ENCODE measurements at regions not wholly inside any gene's neighbourhood (a gene's known extent, or its start where the extent isn't known, plus 50 kb on each side); places are given as distances from the start of the nearest gene placed in this dataset.
"Not testable (repeated sequence)": the region's sequence is repeated elsewhere in the genome, so short reads cannot be mapped to it uniquely, and the experiment has no call there.

DNA sequence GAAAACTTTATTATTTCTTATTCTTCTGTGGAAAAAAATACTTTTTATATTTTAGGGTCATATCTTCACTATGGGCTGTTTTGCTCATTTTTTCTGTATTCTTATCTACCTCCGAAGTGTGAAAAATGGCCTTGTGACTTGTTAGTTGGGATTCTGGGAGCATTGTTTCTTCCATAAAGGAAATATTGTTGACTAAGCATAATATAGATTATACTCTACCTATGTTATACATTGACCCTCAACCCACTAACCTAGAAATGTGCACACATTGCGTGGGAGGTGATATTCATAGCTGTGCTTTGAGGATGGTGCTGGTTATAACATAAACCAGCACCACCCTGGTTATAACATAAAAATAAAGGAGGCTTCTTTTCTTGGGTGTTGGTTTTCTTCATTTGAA, 259.2 kb upstream of the AADAT start:
- no peak overlapping the region for H3K4me3 Mint-ChIP-seq
- intact Hi-C loops (cut with micrococcal nuclease), result no loop called here

GRCh38 chr4:170347191-170347590, 257.4 kb upstream of the AADAT start:
- H3K36me3 Mint-ChIP-seq, POLR2A ChIA-PET: not testable (repeated sequence)

More for the DNA sequence above, 259.2 kb upstream of the AADAT start:
- Mint-ChIP-seq H3K4me1 (no peaks in the 10 kb centered on the region), H3K36me3 (no peaks in the 10 kb centered on the region), H3K9me3 (peaks cover 0 to 10% (median 3%) of the 10 kb centered on the region in 11 donors), H3K27ac (no peak overlapping the region), H3K27me3 (peaks cover 0 to 3% (median 0%) of the 10 kb centered on the region in 5 donors)
- ChIA-PET POLR2A (no interaction called here), CTCF (no interaction called here)
- DNase-seq (no peak), ATAC-seq (no peak)
- no peak overlapping the region for H3K4me3 ChIP-seq (ENCODE audit: low read length)
- H3K4me1 ChIP-seq (ENCODE audit: control insufficient read depth in 2 of 2, insufficient read depth in 2 of 2, low read length in 2 of 2), result no peaks in the 10 kb centered on the region
- no peak overlapping the region for H3K27ac ChIP-seq (ENCODE audit: low read depth, low read length)
- H3K36me3 ChIP-seq (ENCODE audit: control insufficient read depth in 2 of 3, insufficient read depth in 3 of 3, low read length in 3 of 3), result no peaks in the 10 kb centered on the region
- H3K27me3 ChIP-seq (ENCODE audit: control insufficient read depth in 2 of 2, insufficient read depth in 2 of 2, low read length in 2 of 2), result no peaks in the 10 kb centered on the region
- H3K9me3 ChIP-seq (ENCODE audit: control insufficient read depth in 2 of 3, low read length in 3 of 3), result no peaks in the 10 kb centered on the region

GRCh38 chr4:170339522-170339921, 249.8 kb upstream of the AADAT start:
- ATAC-seq, result no peak

More at GRCh38 chr4:170347191-170347590, 257.4 kb upstream of the AADAT start:
- H3K9me3 ChIP-seq (ENCODE audit: control insufficient read depth in 2 of 3, low read length in 3 of 3); ATAC-seq; H3K9me3 Mint-ChIP-seq; H3K4me3 ChIP-seq (ENCODE audit: low read length); H3K36me3 ChIP-seq (ENCODE audit: control insufficient read depth in 2 of 3, insufficient read depth in 3 of 3, low read length in 3 of 3); H3K4me1 ChIP-seq (ENCODE audit: control insufficient read depth in 2 of 2, insufficient read depth in 2 of 2, low read length in 2 of 2); H3K4me1 Mint-ChIP-seq; DNase-seq; H3K4me3 Mint-ChIP-seq; H3K27me3 Mint-ChIP-seq; H3K27ac Mint-ChIP-seq; H3K27ac ChIP-seq (ENCODE audit: low read depth, low read length); intact Hi-C loops (cut with micrococcal nuclease); CTCF ChIA-PET; H3K27me3 ChIP-seq (ENCODE audit: control insufficient read depth in 2 of 2, insufficient read depth in 2 of 2, low read length in 2 of 2): not testable (repeated sequence)

GRCh38 chr4:170336238-170336775, 246.6 kb upstream of the AADAT start:
- intact Hi-C loops (cut with micrococcal nuclease), result no loop called here
- H3K9me3 Mint-ChIP-seq, result peaks cover 0 to 16% (median 6%) of the 10 kb centered on the region in 11 donors
- POLR2A ChIA-PET, result no interaction called here
- no peak overlapping the region for H3K27ac Mint-ChIP-seq
- H3K4me1 Mint-ChIP-seq, result no peaks in the 10 kb centered on the region
- Histone ChIP-seq H3K9me3 (ENCODE audit: control insufficient read depth in 2 of 3, low read length in 3 of 3) (no peaks in the 10 kb centered on the region), H3K36me3 (ENCODE audit: control insufficient read depth in 2 of 3, insufficient read depth in 3 of 3, low read length in 3 of 3) (no peaks in the 10 kb centered on the region), H3K27ac (ENCODE audit: low read depth, low read length) (no peak overlapping the region), H3K4me3 (ENCODE audit: low read length) (no peak overlapping the region), H3K4me1 (ENCODE audit: control insufficient read depth in 2 of 2, insufficient read depth in 2 of 2, low read length in 2 of 2) (no peaks in the 10 kb centered on the region), H3K27me3 (ENCODE audit: control insufficient read depth in 2 of 2, insufficient read depth in 2 of 2, low read length in 2 of 2) (no peaks in the 10 kb centered on the region)
- DNase-seq (no peak), ATAC-seq (no peak)
- no peak overlapping the region for H3K4me3 Mint-ChIP-seq
- H3K36me3 Mint-ChIP-seq, result no peaks in the 10 kb centered on the region
- CTCF ChIA-PET, result no interaction called here
- H3K27me3 Mint-ChIP-seq, result no peaks in the 10 kb centered on the region

More at GRCh38 chr4:170339522-170339921, 249.8 kb upstream of the AADAT start:
- Histone ChIP-seq H3K27me3 (ENCODE audit: control insufficient read depth in 2 of 2, insufficient read depth in 2 of 2, low read length in 2 of 2) (no peaks in the 10 kb centered on the region), H3K36me3 (ENCODE audit: control insufficient read depth in 2 of 3, insufficient read depth in 3 of 3, low read length in 3 of 3) (no peaks in the 10 kb centered on the region), H3K4me1 (ENCODE audit: control insufficient read depth in 2 of 2, insufficient read depth in 2 of 2, low read length in 2 of 2) (no peaks in the 10 kb centered on the region), H3K9me3 (ENCODE audit: control insufficient read depth in 2 of 3, low read length in 3 of 3) (no peaks in the 10 kb centered on the region), H3K27ac (ENCODE audit: low read depth, low read length) (no peak overlapping the region), H3K4me3 (ENCODE audit: low read length) (no peak overlapping the region)
- Mint-ChIP-seq H3K4me3 (no peak overlapping the region), H3K4me1 (no peaks in the 10 kb centered on the region), H3K27me3 (no peaks in the 10 kb centered on the region), H3K27ac (no peak overlapping the region), H3K36me3 (no peaks in the 10 kb centered on the region), H3K9me3 (peaks cover 0 to 14% (median 8%) of the 10 kb centered on the region in 11 donors)
- ChIA-PET CTCF (no interaction called here), POLR2A (no interaction called here)
- intact Hi-C loops (cut with micrococcal nuclease), result no loop called here
- DNase-seq, result no peak

DNA sequence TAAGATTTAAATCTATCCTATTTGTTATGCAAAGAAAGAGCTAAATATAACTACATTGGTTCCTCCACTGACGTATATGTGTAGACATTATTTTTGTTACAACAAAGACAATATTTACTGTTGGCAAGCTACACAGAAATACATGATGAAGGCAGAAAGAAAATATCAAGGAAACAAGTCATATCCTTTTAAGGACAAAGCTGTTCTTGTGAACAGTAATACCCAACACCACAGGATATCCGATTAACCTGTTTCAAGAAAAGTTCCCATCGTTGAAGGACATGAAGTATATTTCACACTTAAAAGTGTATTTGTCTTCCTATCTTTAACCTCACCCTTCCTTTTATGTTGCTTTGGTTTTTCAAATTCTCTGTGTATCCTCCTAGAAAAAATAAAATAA, 235.8 kb upstream of the AADAT start:
- POLR2A ChIA-PET, result no interaction called here

GRCh38 chr4:170323623-170324022, 233.9 kb upstream of the AADAT start:
- H3K4me1 Mint-ChIP-seq, result no peaks in the 10 kb centered on the region
- H3K27me3 Mint-ChIP-seq, result no peaks in the 10 kb centered on the region
- CTCF ChIA-PET, result no interaction called here

More for the DNA sequence above, 235.8 kb upstream of the AADAT start:
- no peaks in the 10 kb centered on the region for H3K4me1 ChIP-seq (ENCODE audit: control insufficient read depth in 2 of 2, insufficient read depth in 2 of 2, low read length in 2 of 2)
- peaks cover 0 to 4% (median 0%) of the 10 kb centered on the region in 3 experiments for H3K9me3 ChIP-seq (ENCODE audit: control insufficient read depth in 2 of 3, low read length in 3 of 3)
- H3K27me3 ChIP-seq (ENCODE audit: control insufficient read depth in 2 of 2, insufficient read depth in 2 of 2, low read length in 2 of 2), result no peaks in the 10 kb centered on the region
- no peak overlapping the region for H3K27ac ChIP-seq (ENCODE audit: low read depth, low read length)
- no peak overlapping the region for H3K4me3 ChIP-seq (ENCODE audit: low read length)
- CTCF ChIA-PET, result no interaction called here
- no peak overlapping the region for H3K27ac Mint-ChIP-seq
- H3K36me3 ChIP-seq (ENCODE audit: control insufficient read depth in 2 of 3, insufficient read depth in 3 of 3, low read length in 3 of 3), result no peaks in the 10 kb centered on the region
- no peaks in the 10 kb centered on the region for H3K27me3 Mint-ChIP-seq
- no peaks in the 10 kb centered on the region for H3K36me3 Mint-ChIP-seq
- H3K4me3 Mint-ChIP-seq, result no peak overlapping the region
- H3K4me1 Mint-ChIP-seq, result no peaks in the 10 kb centered on the region
- intact Hi-C loops (cut with micrococcal nuclease), result no loop called here
- DNase-seq (no peak), ATAC-seq (no peak)
- H3K9me3 Mint-ChIP-seq, result peaks cover 6 to 25% (median 11%) of the 10 kb centered on the region in 11 donors

DNA sequence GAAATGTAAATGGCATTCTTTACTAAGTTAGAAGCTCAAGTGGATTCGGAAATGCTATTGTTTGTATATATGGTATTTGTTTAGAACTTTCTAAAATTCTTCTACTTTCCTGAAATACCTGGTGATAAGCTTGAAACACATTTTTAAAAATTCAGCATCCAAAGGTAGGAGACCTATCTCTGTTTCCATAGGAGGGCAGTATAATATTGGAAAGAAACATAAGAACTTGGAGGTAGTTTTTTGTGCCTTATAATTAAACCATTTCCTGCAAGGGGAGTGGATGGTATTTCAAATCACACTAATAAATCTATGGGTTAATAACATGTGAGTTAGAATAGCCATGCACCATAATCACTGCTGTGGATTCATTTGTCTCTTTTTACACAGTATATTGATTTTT, 217.4 kb upstream of the AADAT start:
- no peaks in the 10 kb centered on the region for H3K36me3 ChIP-seq (ENCODE audit: control insufficient read depth in 2 of 3, insufficient read depth in 3 of 3, low read length in 3 of 3)
- Mint-ChIP-seq H3K27me3 (no peaks in the 10 kb centered on the region), H3K4me1 (no peaks in the 10 kb centered on the region), H3K9me3 (peaks cover 0 to 15% (median 0%) of the 10 kb centered on the region in 11 donors), H3K27ac (no peak overlapping the region), H3K36me3 (no peaks in the 10 kb centered on the region), H3K4me3 (no peak overlapping the region)
- no peak overlapping the region for H3K27ac ChIP-seq (ENCODE audit: low read depth, low read length)
- no peaks in the 10 kb centered on the region for H3K27me3 ChIP-seq (ENCODE audit: control insufficient read depth in 2 of 2, insufficient read depth in 2 of 2, low read length in 2 of 2)
- no peak for ATAC-seq
- H3K9me3 ChIP-seq (ENCODE audit: control insufficient read depth in 2 of 3, low read length in 3 of 3), result no peaks in the 10 kb centered on the region
- CTCF ChIA-PET, result no interaction called here
- DNase-seq, result no peak
- POLR2A ChIA-PET, result no interaction called here
- intact Hi-C loops (cut with micrococcal nuclease), result no loop called here
- no peaks in the 10 kb centered on the region for H3K4me1 ChIP-seq (ENCODE audit: control insufficient read depth in 2 of 2, insufficient read depth in 2 of 2, low read length in 2 of 2)
- H3K4me3 ChIP-seq (ENCODE audit: low read length), result no peak overlapping the region

More at GRCh38 chr4:170323623-170324022, 233.9 kb upstream of the AADAT start:
- DNase-seq (no peak), ATAC-seq (no peak)
- POLR2A ChIA-PET, result no interaction called here
- intact Hi-C loops (cut with micrococcal nuclease), result no loop called here
- H3K36me3 ChIP-seq (ENCODE audit: control insufficient read depth in 2 of 3, insufficient read depth in 3 of 3, low read length in 3 of 3), result no peaks in the 10 kb centered on the region
- H3K9me3 Mint-ChIP-seq, result peaks cover 7 to 23% (median 12%) of the 10 kb centered on the region in 11 donors
- no peak overlapping the region for H3K4me3 ChIP-seq (ENCODE audit: low read length)
- H3K27ac ChIP-seq (ENCODE audit: low read depth, low read length), result no peak overlapping the region
- no peak overlapping the region for H3K4me3 Mint-ChIP-seq
- H3K9me3 ChIP-seq (ENCODE audit: control insufficient read depth in 2 of 3, low read length in 3 of 3), result peaks cover 0 to 4% (median 0%) of the 10 kb centered on the region in 3 experiments
- no peaks in the 10 kb centered on the region for H3K27me3 ChIP-seq (ENCODE audit: control insufficient read depth in 2 of 2, insufficient read depth in 2 of 2, low read length in 2 of 2)
- no peak overlapping the region for H3K27ac Mint-ChIP-seq
- no peaks in the 10 kb centered on the region for H3K36me3 Mint-ChIP-seq
- no peaks in the 10 kb centered on the region for H3K4me1 ChIP-seq (ENCODE audit: control insufficient read depth in 2 of 2, insufficient read depth in 2 of 2, low read length in 2 of 2)
